Brain microvascular endothelial cell (primary cell): ENCODE measurements at regions not wholly inside any gene's neighbourhood (a gene's known extent, or its start where the extent isn't known, plus 50 kb on each side); places are given as distances from the start of the nearest gene placed in this dataset.

ENCODE experiments used
- DNase-seq: peaks from one replicate; pipeline ENCODE4 v3.0.0-alpha.2; 2020
- H3K27ac ChIP-seq: fragments of 250-450 bp; sonication (Bioruptor Pico); 2 replicates; pipeline ENCODE4 v1.5.1; 2020; ENCODE audit warnings: mild to moderate bottlenecking, moderate library complexity
- H3K27me3 ChIP-seq: fragments of 250-450 bp; sonication (Bioruptor Pico); replicated peaks from 2 replicates; pipeline ENCODE4 v1.5.1; 2020; ENCODE audit warnings: mild to moderate bottlenecking
- H3K36me3 ChIP-seq: fragments of 250-450 bp; sonication (Bioruptor Pico); replicated peaks from 2 replicates; pipeline ENCODE4 v1.5.1; 2020; ENCODE audit warnings: mild to moderate bottlenecking
- H3K4me3 ChIP-seq: 2 replicates; pipeline ENCODE4 v1.5.1; 2011; ENCODE audit warnings: low read depth, mild to moderate bottlenecking, control low read depth, low read length, moderate library complexity
- CTCF ChIP-seq: IDR thresholded peaks from 2 replicates; pipeline ENCODE4 v1.5.1; 2011; ENCODE audit warnings: low read depth, mild to moderate bottlenecking, moderate library complexity, low read length, control low read depth, inconsistent platforms; ENCODE audit errors: missing control alignments
- in situ Hi-C: cut with HindIII; loops from 2 replicates; pipeline ENCODE4 v1.10.0; 2017; ENCODE audit warnings: low sequenced_read_pairs, low pct_ligation_motif_present

- TF ChIP-seq CTCF = no peak
- DNase-seq = no peak
- no peak overlapping the region for H3K27ac ChIP-seq
These were observed 1074.9 kb downstream of the TDRD15 start for GRCh38 chr2:22198381-22199283.

GRCh38 chr2:22199994-22200393, 1076.2 kb downstream of the TDRD15 start:
- H3K4me3 ChIP-seq = no peak overlapping the region
- H3K27me3 ChIP-seq = no peaks in the 10 kb centered on the region
- no peak for DNase-seq
- TF ChIP-seq CTCF = no peak
- H3K36me3 ChIP-seq = no peaks in the 10 kb centered on the region
- in situ Hi-C loops = no loop called here
- H3K27ac ChIP-seq = no peak overlapping the region

More at GRCh38 chr2:22198381-22199283, 1074.9 kb downstream of the TDRD15 start:
- in situ Hi-C loops = no loop called here
- no peaks in the 10 kb centered on the region for H3K36me3 ChIP-seq
- H3K27me3 ChIP-seq = no peaks in the 10 kb centered on the region
- no peak overlapping the region for H3K4me3 ChIP-seq

GRCh38 chr2:22209545-22209944, 1085.8 kb downstream of the TDRD15 start:
- no peak overlapping the region for H3K4me3 ChIP-seq
- H3K36me3 ChIP-seq = no peaks in the 10 kb centered on the region
- DNase-seq = no peak
- no peak overlapping the region for H3K27ac ChIP-seq
- in situ Hi-C loops = no loop called here
- no peaks in the 10 kb centered on the region for H3K27me3 ChIP-seq
- no peak for TF ChIP-seq CTCF

DNA sequence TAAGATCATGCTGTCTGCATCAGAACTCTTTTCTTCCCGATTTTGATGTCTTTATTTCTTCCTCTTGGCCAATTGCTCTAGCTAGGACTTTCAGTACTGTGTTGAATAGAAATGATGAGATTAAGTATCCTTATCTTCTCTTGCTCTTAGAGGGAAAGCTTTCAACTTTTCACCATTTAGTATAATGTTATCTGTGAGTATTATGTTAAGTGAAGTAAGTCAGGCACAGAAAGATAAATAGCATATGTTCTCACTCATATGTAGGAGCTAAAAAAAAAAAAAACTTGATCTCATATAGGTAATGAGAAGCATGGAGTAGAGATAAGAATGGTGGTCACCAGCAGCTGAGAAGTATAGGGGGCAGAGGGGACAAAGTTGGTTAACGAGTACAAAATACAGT, 1089.5 kb downstream of the TDRD15 start:
- Histone ChIP-seq H3K27me3 (no peaks in the 10 kb centered on the region), H3K4me3 (no peak overlapping the region), H3K27ac (no peak overlapping the region), H3K36me3 (no peaks in the 10 kb centered on the region)
- in situ Hi-C loops = no loop called here
- no peak for DNase-seq
- TF ChIP-seq CTCF = no peak

DNA sequence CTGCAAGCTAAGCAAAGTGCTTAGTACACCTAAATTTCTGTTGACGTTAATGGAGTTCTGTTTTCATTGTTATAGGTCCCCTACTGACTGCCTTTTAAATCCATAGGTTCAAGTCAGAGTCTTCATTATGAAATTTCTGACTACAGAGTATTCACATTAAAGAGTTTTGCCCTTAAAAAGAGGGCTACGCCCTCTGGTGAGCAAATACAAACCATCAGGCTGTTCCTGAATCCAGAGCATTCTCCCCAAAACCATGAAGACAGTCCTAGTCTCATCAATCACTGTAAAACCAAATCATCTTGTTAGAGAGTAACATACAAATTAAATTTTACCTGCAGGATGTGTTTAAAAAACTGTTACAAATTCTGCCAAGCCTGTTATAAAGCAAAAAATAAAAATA, 1091.7 kb downstream of the TDRD15 start:
- H3K36me3 ChIP-seq = no peaks in the 10 kb centered on the region
- no peak for TF ChIP-seq CTCF
- no peaks in the 10 kb centered on the region for H3K27me3 ChIP-seq
- DNase-seq = no peak
- in situ Hi-C loops = no loop called here
- no peak overlapping the region for H3K27ac ChIP-seq
- H3K4me3 ChIP-seq = no peak overlapping the region
